GM21723 (cell line): ENCODE measurements at regions not wholly inside any gene's neighbourhood (a gene's known extent, or its start where the extent isn't known, plus 50 kb on each side); places are given as distances from the start of the nearest gene placed in this dataset.
A peak's percentile ranks its signal among the peaks of the same experiment; 100 is the strongest.
"Not testable (repeated sequence)": the region's sequence is repeated elsewhere in the genome, so short reads cannot be mapped to it uniquely, and the experiment has no call there.

Source experiments
- ATAC-seq: cut with Tn5 transposase; IDR thresholded peaks from one replicate; pipeline ENCODE4 v1.9.1; 2021; ENCODE audit warnings: mild to moderate bottlenecking, moderate library complexity; ENCODE audit not compliant: unreplicated experiment

DNA sequence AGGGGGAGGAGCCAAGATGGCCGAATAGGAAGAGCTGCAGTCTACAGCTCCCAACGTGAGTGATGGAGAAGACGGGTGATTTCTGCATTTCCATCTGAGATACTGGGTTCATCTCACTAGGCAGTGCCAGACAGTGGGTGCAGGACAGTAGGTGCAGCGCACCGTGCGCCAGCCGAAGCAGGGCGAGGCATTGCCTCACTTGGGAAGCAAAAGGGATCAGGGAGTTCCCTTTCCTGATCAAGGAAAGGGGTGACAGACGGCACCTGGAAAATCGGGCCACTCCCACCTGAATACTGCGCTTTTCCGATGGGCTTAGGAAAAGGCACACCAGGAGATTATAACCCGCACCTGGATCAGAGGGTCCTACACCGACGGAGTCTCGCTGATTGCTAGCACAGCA is 121.1 kb upstream of the SESTD1 start:
- ATAC-seq, result not testable (repeated sequence)

DNA sequence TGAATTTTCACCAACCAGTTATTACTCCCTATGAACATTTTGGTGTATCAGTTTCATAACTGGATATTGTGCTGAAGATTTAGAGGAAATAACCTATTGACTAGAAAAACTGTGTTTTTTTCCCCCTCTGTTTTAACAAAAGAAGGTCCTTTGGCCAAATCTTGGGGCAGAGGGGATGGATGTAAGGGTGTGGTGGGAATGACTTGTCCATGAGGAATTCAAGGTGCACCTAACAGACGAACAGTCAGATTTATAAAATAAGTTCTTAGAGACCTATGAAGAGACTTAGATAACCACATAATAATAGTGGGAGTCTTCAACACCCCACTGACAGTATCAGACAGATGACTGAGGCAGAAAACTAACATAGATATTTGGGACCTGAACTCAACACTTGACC is 119.3 kb upstream of the SESTD1 start:
- ATAC-seq, result no peak

DNA sequence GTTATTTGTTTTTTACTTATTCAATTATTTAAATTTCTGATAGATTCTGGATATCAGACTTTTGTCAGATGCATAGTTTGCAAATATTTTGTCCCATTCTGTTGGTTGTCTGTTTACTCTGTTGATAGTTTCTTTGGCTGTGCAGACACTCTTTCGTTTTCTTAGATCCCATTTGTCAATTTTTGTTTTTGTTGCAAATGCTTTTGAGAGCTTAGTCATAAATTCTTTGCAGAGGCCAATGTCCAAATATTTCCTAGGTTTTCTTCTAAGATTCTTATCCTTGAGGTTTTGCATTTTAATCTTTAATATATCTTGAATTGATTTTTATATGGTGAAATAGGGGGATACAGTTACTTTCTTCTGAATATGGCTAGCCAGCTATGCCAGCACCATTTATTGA is 112.7 kb upstream of the SESTD1 start:
- ATAC-seq, result no peak

DNA sequence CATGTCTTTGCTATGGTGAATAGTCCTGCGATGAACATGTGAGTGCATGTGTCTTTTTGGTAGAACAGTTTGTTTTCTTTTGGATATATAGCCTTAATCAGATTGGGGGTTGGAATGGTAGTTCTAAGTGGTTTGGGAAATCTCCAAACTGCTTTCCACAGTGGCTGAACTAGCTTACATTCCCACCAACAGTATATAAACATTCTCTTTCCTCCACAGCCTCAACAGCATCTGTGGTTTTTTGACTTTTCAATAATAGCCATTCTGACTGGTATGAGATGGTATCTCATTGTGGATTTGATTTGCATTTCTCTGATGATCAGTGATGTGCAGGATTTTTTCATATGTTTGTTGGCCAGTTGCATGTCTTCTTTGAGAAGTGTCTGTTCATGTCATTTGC is 112.2 kb upstream of the SESTD1 start:
- ATAC-seq, result no peak

DNA sequence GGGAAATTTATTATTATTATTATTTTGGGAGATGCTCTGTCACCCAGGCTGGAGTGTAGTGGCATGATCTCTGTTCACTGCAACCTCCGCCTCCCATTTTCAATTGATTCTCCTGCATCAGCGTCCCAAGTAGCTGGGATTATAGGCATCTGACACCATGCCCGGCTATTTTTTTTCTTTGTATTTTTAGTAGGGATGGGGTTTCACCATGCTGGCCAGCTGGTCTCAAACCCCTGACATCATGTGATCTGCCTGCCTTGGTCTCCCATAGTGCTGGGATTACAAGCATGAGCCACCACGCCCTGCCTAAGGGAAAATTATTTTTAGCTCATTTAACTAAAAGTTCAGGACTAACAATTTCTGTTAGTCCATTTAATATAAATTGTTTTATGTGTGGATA is 109.2 kb upstream of the SESTD1 start:
- no peak for ATAC-seq

DNA sequence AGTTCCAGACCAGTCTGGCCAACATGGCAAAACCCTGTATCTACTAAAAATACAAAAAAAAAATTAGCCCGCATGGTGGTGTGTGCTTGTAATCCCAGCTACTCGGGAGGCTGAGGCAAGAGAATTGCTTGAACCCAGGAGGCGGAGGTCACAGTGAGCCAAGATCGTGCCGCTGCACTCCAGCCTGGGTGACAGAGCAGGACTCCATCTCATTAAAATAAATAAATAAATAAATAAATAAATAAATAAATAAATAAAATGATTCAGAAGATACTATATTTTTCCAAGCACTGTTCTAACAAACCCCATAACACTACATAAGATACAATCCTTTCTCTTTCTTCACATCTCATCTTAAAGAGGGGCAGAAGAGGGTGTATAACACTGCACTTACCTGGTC is 100.9 kb upstream of the SESTD1 start:
- not testable (repeated sequence) for ATAC-seq

DNA sequence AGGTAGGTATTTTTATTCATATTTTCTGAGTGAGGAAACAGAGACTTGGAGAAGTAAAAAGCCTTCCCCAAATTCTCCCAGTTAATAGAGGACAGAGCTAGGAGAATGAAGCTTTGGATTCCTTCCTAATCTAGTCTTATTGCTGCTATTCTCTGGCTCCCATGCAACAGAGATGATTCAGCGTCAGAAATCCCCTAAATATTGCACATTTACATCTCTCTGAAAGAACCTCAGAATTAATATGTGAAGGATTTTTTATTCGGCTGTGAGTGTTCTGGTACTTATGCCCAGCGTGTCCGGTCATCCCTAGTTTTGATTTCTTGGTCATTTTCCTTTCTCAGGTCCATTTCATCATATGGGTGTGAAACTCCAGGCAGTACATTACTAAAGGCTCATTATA is 91.2 kb upstream of the SESTD1 start:
- ATAC-seq, result no peak

DNA sequence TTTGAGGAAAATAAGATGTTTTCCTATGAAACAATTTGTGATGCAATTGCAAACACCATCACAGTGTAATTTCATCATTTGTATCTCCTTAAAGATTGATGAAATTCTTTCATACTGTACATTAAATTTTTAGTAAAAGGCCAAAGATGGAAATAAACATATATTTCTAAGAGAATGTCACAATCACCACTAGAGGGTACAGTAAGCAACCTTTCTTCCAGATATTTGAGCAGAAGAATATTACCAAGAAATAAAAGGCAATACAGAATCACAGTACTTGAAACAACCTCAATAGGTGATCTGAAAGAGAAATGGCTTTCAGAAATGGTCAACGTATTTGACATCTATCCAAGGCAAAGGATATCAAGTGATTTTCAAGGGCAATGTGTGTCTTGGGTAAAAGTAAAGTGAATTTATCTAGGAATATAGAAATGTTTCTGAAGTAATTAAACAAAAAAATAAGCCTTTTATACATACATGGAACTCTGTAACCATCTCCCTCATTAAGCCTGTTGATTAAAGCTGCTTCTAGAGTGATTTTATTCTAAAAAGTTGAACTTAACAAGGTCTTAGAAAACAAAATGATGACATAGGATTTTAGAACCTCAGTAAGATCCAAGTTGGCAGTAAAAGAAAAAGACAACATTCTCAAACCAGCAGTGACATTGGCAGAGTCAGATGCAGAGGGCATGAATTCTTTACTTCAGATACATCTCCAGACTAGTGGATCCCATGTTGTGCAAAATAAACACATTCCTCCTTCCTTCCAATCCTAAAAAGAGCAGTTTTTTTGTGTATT is 90.3 kb upstream of the SESTD1 start:
- ATAC-seq, result no peak

DNA sequence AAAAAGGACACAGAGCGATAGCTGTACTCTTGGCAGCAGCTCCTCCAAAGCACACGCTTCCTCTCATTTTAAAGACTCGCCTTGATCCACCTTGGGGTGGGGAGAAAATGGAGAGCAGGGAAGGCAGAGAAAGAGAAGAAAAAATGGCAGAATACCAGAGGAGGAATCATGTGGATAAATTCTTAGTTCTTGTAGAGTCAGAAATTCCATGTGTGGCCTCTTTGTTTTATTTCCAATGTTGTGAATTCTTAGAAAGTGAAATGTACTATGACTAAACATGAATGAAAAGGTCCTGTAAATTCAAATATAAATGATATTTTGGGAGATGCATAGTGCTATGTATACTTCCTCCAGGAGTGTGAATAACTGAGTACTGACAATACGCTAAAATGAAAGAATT is 89.7 kb upstream of the SESTD1 start:
- no peak for ATAC-seq

DNA sequence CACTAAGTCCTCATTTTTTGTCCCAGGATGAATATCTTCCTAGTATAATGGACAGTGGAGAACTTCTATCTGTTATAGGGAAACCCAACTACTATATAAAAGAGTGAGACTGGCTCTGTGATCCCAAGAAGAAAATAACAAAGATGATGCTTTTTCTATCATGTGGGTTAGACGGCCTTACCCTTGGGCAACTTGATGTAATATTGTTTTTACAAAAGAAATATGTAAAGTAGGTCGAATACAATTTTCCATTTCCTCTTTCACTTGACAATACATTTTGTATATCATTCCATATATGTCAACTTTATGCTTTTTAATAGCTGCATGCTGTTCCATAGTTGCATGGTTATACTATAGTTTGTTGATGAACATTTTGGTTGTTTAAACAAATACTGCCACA is 87.5 kb upstream of the SESTD1 start:
- ATAC-seq, result no peak

DNA sequence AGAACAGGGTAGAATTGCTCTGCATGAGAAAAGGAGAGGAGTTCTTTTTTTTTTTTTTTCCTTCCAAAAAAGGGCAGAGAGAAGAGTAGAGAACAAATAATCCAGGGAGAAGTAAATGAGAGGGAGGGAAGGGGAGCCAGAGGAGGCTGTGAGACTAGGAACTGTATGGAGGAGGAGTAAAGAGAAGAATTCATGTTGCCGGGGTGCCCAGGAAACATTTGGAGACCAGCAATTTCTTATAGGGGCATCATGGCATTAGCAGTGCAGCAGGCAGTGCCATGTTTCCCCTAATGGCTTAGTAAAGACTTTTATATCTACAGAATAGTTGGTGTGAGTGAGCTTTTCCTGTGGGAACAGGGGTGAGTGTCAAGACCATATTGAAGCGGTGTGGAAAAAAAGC is 86.4 kb upstream of the SESTD1 start:
- no peak for ATAC-seq

DNA sequence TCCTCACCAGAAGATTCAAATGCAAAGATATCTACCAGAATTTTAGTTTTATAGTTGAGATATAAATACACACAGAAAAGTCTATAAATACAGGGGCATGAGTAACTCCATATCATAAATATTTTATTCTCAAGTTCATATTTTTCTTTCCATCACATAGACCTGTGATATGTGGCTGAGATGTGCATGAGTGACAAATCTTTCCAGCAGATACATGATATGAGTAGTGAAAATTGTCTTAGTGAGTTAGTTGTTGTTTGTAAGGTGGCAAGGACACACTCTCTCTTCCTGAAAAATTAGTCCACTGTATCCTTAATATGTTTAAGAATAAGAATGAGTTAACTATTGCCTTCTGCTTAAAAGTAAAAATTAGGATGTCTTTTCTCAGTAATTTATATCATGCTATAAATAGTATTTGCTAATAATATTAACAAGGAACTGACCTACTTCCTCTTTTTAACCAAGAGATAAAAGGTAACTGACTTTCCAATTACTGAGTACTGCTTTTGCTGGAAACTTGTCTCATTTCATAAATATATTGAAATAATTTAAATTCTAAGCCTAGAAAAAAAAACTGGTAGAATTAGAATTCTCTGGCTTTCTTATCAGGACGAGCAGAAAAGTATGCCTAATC is 85.2 kb upstream of the SESTD1 start:
- peak; percentile 73 for ATAC-seq

DNA sequence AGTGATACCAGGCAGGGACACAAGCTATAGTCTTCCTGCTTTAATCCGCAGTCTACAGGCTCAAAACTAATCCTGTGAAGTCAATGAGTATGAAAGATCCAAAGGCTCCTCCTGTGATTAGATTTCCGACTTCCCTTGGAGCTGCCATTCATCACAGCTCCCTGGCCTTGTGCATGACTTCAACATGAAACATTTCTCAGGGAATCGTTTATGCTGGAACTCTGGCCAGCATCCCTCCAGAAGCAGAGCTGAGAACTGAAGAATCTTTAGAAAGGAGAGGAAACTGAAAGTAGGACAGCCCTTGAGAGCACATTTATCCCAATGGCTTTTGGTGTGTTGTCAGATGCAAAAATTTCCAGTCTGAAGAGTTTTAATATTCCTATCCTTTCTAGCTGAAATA is 84.3 kb upstream of the SESTD1 start:
- no peak for ATAC-seq

DNA sequence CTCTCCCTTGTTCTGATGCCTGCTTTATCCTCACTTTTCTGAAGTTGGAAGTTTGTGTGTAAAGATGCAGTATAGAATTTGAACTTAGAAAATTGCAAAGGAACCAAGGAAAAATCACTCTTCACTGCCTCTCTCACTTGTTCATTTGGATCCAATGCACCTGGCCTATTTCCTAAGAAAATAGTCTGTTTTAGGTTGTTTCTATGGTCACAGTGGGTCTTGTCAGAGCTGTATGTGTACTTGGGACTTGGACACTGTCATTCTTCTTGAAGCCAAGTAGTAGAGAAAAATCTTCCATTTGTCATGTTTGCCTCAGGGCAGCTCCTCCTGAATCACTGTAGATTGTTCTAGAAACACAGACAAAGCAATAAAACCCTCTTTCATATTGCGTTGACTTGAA is 80.3 kb upstream of the SESTD1 start:
- no peak for ATAC-seq

DNA sequence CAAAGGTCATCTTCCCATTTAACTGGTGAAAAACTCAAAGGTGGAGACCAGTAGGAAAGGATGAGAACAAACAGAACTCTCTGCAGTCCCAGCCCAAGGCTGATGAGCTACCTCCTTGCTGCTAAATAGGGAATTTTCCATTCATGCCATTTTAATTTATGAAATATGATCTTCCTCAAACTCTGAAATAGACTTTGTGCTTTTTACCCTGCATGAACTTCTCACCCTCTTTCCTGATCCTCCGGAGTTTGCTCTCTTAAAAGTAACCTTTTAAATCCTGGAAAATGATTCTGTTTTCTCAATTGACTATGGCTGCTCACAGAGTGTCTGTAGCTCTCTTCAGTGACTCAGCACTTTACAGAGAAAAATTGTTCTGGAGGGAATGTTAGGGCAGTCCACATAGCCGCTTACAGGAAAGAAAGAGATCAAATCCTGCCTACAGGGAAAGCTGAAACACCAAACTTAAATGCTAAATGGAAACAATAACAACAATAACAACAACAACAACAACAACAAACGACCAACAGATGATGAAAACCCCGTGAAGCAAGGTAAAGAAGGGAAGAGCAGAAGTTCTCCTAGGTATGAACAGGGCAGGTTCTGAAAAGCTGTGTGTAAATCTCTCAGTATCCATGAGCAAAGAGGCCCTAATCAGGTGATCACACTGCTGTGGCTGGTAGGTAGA is 79.8 kb upstream of the SESTD1 start:
- ATAC-seq, result no peak

DNA sequence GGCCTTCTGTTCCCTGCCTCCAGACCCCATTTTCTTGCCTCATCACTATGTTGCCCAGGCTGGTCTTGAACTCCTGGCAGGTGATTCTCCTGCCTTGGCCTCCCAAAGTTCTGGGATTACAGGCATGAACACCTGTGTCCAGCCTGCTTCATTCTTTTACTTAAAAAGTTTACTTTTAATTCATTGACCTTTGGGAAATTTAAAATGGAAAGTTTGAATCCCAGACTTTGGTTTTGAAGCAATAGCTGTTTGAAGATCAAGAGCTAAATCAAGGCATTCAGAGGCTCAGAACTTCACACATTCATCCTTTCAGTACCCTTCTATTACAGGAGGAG is 79.3 kb upstream of the SESTD1 start:
- ATAC-seq, result no peak

DNA sequence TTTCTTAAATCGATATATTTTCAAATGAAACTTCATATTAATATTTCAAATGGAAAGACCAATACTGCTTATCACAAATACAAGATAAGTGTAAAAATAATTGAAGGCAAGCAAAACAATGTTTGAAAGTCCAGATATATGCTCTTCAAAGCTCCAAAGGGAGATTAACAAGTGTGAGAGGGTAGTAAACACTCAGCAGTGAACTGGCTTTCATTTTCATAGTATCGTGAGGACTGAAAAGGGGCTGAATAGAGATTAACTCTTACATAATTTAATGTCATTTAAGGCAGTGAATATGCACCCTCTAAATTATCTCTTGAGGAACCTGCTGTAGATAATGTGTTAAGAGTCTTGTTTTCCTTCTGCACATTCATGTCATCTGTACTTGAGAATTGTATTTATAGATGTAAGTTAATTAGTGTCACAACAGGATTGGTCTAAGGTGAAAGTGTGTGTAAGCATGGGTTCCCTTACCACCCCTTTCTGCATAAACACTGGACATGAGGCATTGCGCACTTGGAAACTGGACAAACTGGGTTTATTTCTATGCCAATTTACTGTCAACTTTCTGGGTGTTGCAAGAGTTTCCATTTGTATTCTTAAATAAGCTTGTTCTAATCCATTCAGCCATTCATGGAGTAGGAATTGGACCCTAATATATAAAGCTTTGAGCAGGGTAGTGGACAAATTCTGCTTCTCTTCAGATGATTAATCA is 76.7 kb upstream of the SESTD1 start:
- no peak for ATAC-seq

DNA sequence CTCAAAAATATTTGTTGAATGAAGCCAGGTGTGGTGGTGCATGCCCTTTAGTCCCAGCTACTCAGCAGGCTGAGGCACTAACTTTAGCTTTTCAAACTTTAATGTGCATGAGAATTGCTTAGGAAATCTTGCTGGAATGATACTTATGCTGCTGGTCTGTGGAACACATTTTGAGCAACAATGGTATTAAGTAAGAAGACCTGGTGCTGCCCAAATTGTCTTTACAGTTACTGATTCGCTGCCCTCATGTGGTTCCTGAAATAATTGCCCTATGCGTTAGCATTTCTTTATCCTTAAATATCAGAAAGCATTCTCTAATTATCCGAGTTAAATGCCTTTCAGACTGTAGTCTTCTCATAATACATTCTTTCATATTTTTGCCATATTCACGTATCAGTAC is 76.0 kb upstream of the SESTD1 start:
- no peak for ATAC-seq

DNA sequence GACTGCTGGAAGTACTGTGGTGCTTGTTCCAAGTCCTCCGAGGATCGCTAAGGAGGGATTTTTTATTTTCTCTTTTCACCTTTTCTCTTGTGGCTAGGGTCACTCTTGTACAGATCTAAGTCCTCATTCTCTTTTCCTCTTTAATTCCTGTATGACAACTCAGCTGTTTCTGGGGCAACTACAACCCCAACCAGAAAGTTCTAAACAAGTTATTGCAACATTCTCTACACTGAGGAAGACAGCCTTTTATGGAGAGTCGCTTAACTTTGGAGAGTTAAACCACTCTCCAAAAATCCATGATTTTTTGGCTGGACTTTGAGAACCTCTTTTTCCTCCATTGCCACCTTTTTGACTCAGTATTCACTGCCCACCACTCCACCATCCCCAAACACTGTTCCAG is 74.0 kb upstream of the SESTD1 start:
- ATAC-seq, result no peak

DNA sequence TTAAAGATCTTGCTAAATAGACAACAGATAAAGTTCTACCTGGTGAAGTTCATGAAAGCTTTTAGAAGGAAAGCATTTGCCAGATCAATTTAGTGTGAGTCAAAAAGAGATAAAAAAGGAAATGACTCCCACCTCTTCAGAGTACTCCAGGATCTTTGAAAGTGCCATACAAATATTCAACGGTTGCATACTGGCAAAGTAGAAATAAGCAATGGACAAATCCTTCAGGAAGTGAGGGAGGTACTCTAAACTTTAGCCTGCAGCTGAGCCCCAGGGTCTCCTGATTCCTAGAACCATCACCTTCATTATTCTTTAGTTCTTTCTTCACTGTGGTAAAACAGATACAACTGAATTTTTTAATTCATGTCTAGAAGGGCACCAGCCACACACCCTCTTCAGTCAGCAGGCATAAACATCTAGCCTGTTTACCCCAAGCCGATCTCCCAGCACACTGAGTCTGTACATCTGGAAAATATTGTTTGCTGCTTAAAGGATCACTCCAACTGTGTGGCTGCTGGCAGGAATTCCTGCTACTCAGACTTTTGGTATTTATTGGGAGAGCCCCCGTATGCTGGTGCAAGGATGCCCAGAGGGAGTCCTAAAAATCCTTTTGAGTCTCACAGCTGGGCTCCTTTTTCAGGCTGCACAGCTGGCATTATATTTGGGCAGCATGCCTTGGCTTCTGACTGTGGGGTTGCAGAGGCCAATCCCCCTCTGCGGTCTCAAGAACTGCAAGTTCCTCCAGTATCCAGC is 72.3 kb upstream of the SESTD1 start:
- ATAC-seq, result no peak

DNA sequence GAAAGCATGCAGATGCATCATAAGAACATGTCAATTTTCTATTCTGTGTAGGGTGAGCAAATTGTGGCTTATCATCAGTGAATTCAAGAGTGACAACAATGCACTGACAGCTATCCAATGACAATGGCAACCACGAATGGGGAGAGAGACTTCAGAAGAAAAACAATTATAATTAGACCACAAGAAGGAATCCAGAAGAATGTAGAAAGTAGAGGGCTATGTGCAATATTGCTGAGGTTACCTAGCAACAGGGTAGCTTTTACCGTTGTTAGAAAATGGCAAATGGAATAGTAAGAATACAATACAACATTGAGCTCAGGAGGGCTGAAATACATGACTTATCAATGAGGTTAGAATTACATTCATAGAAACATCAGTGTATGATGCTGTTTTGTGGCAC is 71.1 kb upstream of the SESTD1 start:
- no peak for ATAC-seq
